ENCODE measurements at regions not wholly inside any gene's neighbourhood (a gene's known extent, or its start where the extent isn't known, plus 50 kb on each side); places are given as distances from the start of the nearest gene placed in this dataset.
"Not testable (repeated sequence)": the region's sequence is repeated elsewhere in the genome, so short reads cannot be mapped to it uniquely, and the experiment has no call there.

DNA sequence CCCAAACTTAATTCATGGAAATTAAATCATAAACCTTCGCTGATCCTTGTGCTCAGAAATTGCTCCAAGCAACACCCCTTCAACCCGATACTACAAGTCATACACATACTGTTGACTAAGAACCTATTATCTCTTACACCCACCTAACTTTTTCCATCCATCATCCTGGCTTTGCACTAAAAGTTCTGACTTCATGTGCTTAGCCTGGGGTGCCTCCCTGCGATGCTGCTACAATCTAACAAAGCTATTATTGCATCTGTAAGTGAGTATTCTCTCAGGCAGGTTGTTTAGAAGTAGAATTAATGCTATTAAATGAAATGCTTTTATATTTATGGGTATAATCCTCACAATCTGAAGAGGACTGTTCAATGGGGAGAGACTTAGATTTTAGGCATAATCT, 619.8 kb downstream of the CCDC85A start:
- DNase-seq (ENCODE audit: low spot score): no peak

DNA sequence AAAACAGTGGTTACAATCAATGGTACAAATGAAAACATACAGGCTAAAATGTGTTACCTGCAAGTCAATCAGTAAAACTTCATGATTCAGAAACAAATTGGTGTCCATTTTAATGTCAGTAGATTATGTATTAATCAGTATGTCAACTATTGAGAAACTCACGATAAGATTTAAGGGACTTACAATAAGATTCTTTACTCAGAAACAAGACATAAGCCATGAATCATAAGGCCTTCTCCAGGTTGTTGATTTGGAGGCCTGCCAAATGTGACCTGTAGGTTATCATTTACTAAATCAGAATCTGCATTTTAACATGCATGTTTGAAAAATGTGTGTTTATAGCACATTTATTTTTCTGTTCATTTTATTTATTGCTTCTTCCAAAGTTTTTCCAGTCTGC, 623.1 kb downstream of the CCDC85A start:
- no peak for DNase-seq (ENCODE audit: low spot score)

DNA sequence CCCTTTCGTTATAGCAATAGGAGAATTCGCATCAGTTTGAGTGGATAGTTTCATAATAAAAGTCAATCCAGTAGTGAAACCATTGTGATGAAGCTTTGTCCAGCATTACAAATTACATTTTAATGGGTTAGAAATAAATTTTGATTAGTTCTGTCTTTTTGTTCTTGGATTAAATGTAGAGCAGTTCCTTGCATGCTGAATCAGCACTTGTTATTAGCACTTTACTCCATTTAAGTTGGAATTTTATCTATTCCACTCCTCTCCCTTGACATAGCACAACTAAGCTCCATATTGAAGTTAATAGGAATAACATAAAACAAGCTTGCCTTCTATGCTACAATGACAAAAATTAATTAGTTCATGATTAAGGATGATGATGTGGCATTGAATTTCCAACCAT, 624.1 kb downstream of the CCDC85A start:
- no peak for DNase-seq (ENCODE audit: low spot score)

DNA sequence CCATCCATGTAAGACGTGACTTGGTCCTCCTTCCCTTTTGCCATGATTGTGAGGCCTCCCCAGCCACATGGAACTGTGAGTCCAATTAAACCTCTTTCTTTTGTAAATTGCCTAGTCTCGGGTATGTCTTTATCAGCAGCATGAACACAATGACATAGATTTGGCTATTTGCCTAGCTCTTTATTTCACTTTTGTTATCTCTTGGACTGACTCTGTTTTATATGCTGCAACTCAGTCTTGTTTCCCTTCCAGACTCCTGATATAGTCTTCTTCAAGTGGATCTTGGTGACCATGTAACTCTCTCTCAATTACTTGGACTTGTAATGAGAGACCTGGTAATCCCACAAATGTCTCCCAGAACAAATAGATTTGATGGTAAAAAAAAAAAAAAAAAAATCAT, 627.6 kb downstream of the CCDC85A start:
- DNase-seq (ENCODE audit: low spot score): no peak

DNA sequence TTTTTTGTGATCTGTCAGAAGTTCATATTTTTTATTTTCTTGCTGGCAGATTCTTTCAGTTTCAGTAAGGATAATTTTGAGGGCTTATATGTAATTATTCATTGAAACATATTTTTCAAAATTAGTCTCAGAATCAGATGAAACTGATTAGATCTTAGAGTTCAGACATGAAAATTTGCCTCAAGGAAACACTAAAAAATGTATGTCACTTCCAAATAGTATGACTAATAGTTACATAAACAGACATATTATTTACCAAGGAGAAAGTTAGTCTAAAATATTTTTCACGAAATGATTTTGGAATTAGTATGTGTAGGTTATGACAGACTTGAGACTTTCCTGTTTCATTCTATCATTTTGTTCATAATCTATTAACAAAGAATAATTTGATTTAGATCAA, 628.6 kb downstream of the CCDC85A start:
- DNase-seq (ENCODE audit: low spot score): no peak

DNA sequence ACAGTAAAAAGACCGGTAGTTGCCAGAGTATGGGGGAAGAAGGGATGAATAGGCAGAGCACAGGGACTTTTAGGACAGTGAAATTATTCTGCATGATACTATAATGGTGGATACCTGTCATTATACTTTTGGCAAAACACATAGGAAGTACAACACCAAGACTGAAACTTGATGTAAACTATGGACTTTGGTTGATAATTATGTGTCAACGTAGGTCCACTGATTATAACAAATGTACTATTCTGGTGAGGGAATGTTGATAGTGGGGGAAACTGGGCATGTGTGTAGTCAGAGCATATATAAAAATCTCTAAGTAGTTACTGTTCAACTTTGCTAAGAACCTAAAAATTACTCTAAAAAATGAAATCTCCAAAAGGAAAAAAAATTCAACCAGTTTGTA, 629.7 kb downstream of the CCDC85A start:
- no peak for DNase-seq (ENCODE audit: low spot score)

DNA sequence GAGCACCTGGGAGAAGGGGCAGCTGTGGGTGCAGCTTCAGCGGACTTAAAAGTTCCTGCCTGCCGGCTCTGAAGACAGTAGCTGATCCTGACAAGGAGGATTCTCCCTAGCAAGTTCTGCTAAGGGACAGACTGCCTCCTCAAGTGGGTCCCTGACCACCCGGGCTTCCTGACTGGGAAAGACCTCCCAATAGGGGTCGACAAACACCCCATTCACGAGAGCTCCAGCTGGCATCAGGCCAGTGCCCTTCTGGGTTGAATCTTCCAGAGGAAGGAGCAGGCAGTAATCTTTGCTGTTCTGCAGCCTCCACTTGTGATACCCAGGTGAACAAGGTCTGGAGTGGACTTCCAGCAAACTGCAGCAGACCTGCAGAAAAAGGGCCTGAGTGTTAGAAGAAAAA, 632.9 kb downstream of the CCDC85A start:
- DNase-seq (ENCODE audit: low spot score): no peak

DNA sequence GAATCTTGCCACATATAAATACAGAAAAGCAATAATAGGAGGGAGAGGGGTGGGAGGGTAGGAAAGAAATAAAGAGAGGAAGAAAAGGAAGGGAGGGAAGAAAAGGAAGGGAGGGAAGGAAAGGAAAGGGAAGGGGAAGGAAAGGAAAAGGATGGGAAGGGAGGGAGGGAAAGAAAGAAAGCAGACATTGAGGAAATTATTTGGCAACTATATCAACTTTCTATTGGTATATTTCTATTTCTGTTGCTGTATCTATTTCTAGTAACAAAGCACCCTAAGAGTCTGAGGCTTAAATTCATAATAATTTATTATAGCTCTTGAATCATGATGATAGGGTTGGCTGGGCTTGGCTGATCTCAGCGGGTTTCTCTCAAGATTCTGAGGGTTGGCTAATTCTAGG, 648.0 kb downstream of the CCDC85A start:
- no peak for DNase-seq (ENCODE audit: low spot score)

DNA sequence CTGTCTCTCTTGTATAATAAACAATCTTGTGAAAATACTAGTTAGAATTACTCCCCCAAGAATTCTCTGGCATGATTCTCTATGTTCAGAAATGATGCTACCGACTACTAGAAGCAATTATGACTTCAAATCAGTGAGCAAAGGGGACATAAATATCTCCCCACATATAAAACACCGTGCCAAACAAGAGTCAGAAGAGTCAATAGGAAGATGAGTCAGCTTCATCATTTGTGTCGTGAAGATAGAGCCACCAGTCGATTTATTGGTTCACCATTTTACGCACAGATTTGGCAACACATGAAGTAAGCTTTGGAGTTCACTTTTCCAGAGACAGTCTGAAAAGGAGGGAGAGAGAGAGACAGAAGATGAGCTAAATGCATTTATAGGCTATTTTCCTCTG, 650.9 kb downstream of the CCDC85A start:
- DNase-seq (ENCODE audit: low spot score): no peak

DNA sequence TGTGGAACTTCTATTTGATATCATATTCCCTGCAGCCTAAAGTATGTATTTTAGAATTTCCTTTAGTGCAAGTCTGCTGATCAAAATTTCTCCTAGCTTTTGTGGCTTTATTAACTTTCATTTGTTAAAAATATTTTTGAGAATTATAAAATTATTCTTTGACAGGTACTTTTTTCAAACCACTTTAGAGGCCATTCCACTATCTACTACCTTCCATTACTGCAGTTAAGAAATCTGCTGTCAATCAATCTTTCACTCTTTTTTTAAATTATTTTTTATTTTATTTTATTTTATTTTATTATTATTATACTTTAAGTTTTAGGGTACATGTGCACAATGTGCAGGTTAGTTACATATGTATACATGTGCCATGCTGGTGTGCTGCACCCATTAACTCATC, 656.2 kb downstream of the CCDC85A start:
- not testable (repeated sequence) for DNase-seq (ENCODE audit: low spot score)

DNA sequence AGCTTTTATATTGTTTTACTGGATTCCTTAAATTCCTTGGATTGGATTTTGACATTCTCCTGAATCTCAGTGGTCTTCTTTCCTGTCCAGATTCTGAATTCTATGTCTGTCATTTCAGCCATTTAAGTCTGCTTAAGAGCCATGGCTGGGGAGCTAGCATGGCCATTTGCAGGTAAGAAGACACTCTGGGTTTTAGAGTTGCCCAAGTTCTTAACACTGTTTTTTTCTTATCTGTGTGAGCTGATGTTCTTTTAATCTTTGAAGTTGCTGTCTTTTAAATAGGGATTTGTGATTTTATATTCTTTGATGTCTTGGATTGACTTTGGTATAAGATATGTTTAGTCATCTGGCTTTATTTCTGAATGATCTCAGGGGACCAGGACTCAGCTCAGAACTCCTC, 677.2 kb downstream of the CCDC85A start:
- DNase-seq (ENCODE audit: low spot score): no peak

DNA sequence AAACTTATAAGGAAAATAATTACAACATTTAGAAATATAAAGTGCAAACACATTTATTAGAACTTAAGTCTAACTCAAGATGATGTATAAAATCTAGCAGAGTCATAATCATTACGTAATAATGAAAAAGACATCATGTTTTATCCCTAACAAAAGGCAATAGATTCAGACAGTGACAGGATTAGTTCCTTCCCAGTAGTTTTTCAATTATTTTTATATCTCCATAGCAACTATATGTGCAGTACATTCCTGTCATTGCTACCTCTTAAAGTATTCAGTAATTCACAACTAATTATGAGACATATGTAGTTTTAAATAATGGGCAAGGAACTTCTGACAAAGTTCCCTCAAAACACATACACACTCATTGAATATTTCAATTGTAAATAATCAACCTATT, 687.9 kb downstream of the CCDC85A start:
- DNase-seq (ENCODE audit: low spot score): no peak

DNA sequence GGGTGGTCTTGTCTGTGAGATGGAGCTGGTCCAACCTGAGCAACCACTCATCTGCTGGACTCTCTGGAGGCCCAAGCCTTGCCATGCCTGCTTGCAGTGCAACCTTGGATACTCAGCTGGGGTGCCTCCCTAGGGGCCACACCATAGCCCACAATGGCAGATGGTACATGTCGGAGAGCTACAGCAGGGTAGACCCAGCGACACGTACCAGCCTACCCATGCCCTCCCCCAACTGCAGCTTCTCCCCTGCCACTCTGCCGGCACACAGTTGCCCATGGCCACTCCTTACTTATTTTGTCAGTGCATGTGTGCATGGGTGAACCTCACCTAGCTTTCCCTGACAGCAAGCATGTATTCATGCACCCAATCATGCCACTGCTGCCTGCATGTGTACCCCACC, 690.9 kb downstream of the CCDC85A start:
- no peak for DNase-seq (ENCODE audit: low spot score)

DNA sequence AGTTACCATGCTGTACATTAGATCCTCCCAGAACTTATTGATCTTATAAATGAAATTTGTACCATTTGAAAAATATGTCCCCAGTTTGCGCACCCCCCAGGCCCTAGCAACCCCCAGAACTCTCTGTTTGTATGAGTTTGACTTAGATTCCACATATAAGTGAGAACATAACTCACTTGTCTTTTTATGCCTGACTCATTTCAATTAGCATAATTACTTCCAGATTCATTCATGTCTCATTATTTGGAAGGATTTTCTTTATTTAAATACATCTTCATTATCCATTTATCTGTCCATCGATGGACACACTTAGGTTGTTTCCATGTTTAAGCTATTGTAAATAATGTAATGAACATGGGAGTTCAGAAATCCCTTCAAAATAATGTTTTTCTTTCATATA, 705.9 kb downstream of the CCDC85A start:
- no peak for DNase-seq (ENCODE audit: low spot score)

DNA sequence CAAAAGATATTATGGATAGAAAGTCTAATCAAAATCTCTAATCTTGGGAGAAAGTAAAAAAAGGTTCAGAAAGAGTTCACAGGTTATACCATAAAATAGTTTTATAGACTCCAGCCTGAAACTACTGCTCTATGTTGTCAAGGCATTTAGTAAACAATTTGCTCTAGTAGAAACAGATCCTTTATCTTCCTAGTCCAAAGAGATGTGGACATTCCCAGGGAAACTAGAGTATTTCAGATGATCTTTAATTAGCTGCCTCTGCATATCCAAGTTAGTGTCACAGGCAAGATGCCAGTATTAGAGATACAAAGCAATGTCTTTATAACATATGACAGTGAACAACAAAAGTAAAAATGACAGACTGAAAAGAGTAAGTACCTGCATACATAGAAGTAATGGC, 708.6 kb downstream of the CCDC85A start:
- no peak for DNase-seq (ENCODE audit: low spot score)

DNA sequence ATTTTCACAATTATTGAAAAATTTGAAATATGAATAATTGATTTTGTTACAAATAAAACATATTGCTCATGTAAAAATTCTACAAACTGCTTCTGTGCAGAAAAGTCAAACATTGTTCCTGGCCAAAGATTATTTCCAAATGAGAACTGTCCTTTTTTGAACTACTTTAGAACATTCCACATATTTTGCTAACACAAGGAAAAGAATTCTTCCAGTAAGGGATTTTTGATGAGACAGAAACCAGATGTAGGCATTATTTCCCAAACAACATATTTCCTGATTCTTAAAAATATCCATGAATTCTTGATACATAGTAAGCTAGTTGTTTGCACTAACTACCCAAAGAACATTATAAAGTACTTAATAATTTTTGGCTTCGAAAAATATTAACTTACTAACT, 715.2 kb downstream of the CCDC85A start:
- no peak for DNase-seq (ENCODE audit: low spot score)

DNA sequence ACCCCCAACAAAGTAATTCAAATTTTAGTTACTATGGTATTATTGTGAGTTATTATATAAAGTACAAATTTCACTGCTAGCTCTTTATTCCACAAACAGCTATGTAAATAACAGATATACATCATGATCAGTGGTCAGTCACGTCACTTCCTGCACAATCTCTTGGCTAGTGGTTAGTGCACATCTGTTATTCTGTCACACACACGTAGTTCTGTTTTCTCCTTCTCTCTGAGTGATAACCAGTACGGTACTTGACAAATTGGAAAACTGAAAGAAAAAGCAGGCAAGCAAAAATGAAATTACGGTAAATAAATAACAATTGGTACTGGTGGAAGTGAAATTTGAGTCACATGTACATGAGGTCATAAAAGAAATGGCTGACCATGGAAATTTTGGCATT, 728.7 kb downstream of the CCDC85A start:
- DNase-seq (ENCODE audit: low spot score): no peak

DNA sequence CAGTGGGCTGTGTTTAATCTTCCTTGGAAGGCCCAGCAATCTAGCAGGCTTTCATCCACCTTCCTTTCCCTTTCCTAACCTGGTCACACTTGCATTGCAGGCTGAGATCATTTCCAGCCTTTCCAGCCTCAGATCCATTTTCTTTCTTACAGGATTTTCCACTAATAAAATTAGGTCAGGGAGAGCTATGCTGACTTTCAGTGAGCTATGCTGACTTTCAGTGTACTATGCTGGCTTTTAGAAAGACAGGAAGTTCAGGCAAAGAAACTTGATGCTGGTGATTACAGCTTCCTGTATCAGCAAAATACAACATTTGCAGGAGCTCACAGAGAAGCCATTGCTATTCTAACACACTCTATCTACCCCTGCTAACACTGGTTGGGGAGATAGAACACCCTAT, 735.0 kb downstream of the CCDC85A start:
- no peak for DNase-seq (ENCODE audit: low spot score)

DNA sequence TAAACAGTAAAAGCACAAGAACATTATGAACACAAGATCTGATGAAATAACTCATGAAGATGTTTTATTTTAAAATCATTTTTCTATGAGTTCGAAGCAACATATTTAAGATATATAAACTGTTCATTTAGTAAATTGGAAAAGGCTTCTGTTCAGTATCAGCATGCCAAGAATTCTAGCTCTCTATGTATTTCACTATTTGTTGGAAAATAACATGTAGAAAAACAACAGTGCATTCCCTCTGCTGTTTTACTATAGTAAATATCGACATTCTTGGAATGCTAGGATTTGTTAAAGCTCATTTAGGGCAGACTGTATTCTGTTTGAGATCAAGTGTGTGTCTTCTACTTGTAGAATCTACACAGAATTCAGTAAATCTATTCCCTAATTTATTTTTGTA, 750.2 kb downstream of the CCDC85A start:
- DNase-seq (ENCODE audit: low spot score): no peak

DNA sequence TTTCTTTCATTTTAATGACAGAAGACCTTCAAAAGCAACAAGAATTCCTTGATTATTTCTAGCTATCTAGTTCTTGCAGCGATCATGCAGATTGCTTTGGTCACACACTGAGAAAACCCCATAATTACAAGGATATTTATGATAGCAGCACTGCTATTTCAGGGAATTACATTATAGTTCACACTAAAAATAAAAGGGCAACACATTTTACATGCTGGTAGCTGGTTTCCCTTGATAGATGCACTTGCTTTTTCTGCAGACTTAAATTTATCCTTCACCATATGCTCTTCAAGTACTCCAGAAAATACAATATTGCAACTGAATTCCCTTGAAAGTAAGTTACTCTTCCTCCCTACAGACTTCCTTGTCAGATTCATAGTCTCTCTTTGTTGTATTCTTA, 751.1 kb downstream of the CCDC85A start:
- DNase-seq (ENCODE audit: low spot score): no peak

DNA sequence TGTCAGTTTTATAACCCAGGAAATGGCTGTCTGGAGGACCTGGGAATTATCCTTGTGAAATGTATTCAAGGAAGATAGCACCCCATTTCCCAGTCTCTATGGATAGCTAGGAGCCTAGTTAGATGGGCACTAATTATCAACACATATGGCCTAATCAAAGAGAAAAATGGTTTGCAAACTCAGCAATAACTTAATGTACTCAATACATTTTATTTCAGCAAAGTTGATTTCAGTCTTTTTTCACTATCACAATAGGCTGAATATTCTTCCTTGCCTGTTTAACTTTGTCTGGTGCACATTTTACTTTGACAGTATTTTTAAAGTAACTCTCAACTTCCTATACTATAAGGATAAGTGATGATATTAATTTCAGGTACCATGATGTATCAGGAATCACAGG, 756.3 kb downstream of the CCDC85A start:
- DNase-seq (ENCODE audit: low spot score): no peak

DNA sequence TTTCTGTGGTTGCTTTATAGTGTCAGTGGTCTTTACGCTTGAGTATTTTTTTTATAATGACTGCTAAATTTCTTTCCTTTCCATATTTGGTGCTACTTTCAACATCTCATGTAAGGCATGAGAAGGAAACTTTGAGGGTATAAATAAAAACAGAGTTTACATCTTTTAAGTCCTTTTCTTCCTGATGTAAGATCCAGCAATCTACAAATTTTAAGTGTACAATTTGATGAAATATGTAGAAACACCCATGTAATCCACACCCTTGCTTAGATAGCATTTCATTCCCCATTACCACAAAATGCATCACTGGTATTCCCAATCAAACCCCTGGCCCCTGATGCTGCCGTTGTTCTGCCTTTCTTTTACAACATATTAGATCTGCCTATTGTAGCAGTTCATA, 769.1 kb downstream of the CCDC85A start:
- DNase-seq (ENCODE audit: low spot score): no peak

DNA sequence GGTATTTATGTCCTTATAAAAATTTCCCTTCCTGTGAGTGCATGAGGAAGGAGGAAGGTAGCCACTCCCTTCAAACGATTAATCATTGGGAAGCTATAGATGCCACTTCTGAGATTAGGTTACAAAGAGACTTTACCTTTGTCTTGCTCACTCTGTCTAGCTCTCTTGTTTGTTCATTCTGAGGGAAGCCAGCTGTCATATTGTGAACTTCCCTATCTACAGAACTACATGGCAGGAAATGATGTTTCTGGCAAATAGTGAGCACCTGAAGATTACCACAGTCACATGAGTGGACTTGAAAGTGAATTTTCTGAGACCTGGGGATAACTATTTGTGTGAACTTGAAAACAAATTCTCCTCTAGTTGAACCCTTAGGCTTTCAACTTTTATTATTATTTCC, 776.8 kb downstream of the CCDC85A start:
- no peak for DNase-seq (ENCODE audit: low spot score)

DNA sequence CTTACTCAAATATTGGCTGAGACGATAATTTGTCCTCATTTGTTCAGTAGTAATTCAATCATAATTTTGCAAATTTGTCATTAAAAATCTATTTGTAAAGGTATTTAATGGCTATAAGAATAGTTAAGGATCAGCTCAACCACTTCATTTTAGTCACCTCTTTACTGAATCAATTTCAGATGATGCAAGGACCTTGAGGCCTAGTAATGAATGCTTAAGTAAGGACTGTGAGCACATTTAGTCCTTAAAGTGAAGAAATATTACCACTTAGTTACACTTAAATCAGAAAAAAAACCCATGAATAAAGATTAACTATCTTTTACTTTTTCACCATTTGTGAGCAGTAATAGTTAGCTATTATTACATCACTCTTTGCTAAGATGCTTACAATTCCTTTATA, 778.9 kb downstream of the CCDC85A start:
- DNase-seq (ENCODE audit: low spot score): no peak

DNA sequence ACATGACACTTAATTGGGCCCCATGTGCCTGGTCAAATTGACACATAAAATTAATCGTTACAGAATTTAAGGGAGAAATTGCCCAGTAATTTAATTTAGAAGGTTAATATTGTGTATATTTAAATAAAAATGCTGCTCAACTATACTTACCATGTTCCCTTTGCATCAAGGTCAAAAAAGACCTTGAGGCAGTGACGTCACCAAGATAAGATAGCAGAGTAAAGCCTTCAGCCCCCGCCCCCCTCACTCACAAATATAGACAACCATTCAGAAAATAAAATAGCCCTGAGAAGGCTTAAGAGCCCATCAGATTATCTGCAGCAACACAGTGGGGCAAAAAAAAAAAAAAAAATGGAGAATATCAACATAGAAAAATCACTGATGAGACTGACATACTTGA, 785.7 kb downstream of the CCDC85A start:
- no peak for DNase-seq (ENCODE audit: low spot score)

Measured in RKO (cell line).